Endothelial cell of umbilical vein (primary cell): ENCODE measurements at regions not wholly inside any gene's neighbourhood (a gene's known extent, or its start where the extent isn't known, plus 50 kb on each side); places are given as distances from the start of the nearest gene placed in this dataset.

Experiments used
- BruUV-seq: library from RNA; stranded (reverse); fragments of 400-500 nt; replicated peaks from 2 replicates; lab custom pipeline; 2021; lab: Mats Ljungman, UMichigan
- CTCF ChIA-PET: fragments of 300-600, 350-600 bp; sonication (Branson Sonifier 250); formaldehyde crosslinking; loops from one replicate; lab custom pipeline; 2021; ENCODE audit warnings: antibody characterized with exemption, inconsistent platforms; lab: Charles Lee
- POLR2A ChIA-PET: fragments of 300-600, 350-600 bp; sonication (Branson Sonifier 250); formaldehyde crosslinking; loops from one replicate; lab custom pipeline; 2021; ENCODE audit warnings: antibody characterized with exemption, inconsistent platforms; lab: Charles Lee
- DNase-seq: peaks from one replicate; pipeline ENCODE4 v3.0.0-alpha.2; 2011; ENCODE audit warnings: low read depth, low spot score
- FAIRE-seq: peaks from 2 replicates; lab custom pipeline; 2011; peaks lifted over from hg19 to GRCh38; lab: Jason Lieb, UNC
- H2AFZ ChIP-seq: 2 replicates; pipeline ENCODE4 v1.6.0; 2012; ENCODE audit warnings: low read depth, low read length, control low read depth, inconsistent platforms
- H3K27ac ChIP-seq: 2 replicates; pipeline ENCODE4 v1.5.1; 2011; ENCODE audit warnings: low read depth, mild to moderate bottlenecking, control low read depth, low read length, moderate library complexity; ENCODE audit not compliant: insufficient read depth
- H3K27me3 ChIP-seq, 2 experiments: 2 replicates each; pipeline versions ENCODE4 v1.6.0 to v1.6.1; 2011; ENCODE audit warnings: low read length in 2 of 2, mixed read lengths in 1 of 2; ENCODE audit not compliant: control insufficient read depth in 2 of 2, insufficient read depth in 2 of 2
- H3K36me3 ChIP-seq, 2 experiments: 2 replicates in 1 of 2; 3 replicates in 1 of 2; pipeline ENCODE4 v1.5.1; 2011; ENCODE audit warnings: low read length in 2 of 2, mild to moderate bottlenecking in 1 of 2, moderate library complexity in 1 of 2; ENCODE audit not compliant: control insufficient read depth in 2 of 2, insufficient read depth in 2 of 2; ENCODE audit errors: extremely low read depth in 1 of 2
- H3K4me1 ChIP-seq: 3 replicates; pipeline ENCODE4 v1.5.1; 2011; ENCODE audit warnings: mild to moderate bottlenecking, low read length; ENCODE audit not compliant: control insufficient read depth, insufficient read depth; ENCODE audit errors: extremely low read depth
- H3K4me2 ChIP-seq: 2 replicates; pipeline ENCODE4 v1.6.1; 2011; ENCODE audit warnings: low read length, control low read depth, mixed read lengths; ENCODE audit not compliant: insufficient read depth
- H3K4me3 ChIP-seq, 3 experiments: fragments of 200-600 bp in 1 of 3; sonication (generic), shearing (Covaris generic) in 1 of 3; replicated peaks in 1 of 3; 2 replicates each; pipeline ENCODE4 v1.5.1; 2011 to 2016; ENCODE audit warnings: control low read depth in 3 of 3, low read length in 3 of 3, mild to moderate bottlenecking in 2 of 3, inconsistent platforms in 1 of 3, low read depth in 1 of 3, moderate library complexity in 1 of 3; ENCODE audit not compliant: insufficient read depth in 1 of 3
- H3K79me2 ChIP-seq: 2 replicates; pipeline ENCODE4 v1.6.0; 2012; ENCODE audit warnings: low read length, inconsistent platforms; ENCODE audit not compliant: control insufficient read depth, insufficient read depth
- H3K9ac ChIP-seq: replicated peaks from 2 replicates; pipeline ENCODE3; 2011; ENCODE audit warnings: low read length, control low read depth; ENCODE audit not compliant: insufficient read depth; ENCODE audit errors: extremely low read depth
- H3K9me1 ChIP-seq: replicated peaks from 3 replicates; pipeline ENCODE4 v1.6.0; 2011; ENCODE audit warnings: mild to moderate bottlenecking, low read length; ENCODE audit not compliant: control insufficient read depth, insufficient read depth; ENCODE audit errors: extremely low read depth
- H3K9me3 ChIP-seq: replicated peaks from 2 replicates; pipeline ENCODE4 v1.5.1; 2012; ENCODE audit warnings: low read length, inconsistent platforms; ENCODE audit not compliant: control insufficient read depth, insufficient read depth
- H4K20me1 ChIP-seq: replicated peaks from 2 replicates; pipeline ENCODE3; 2011; ENCODE audit warnings: mild to moderate bottlenecking, low read length; ENCODE audit not compliant: control insufficient read depth, insufficient read depth; ENCODE audit errors: extremely low read depth
- EZH2 ChIP-seq: IDR thresholded peaks from 2 replicates; pipeline ENCODE4 v1.6.1; 2012; ENCODE audit warnings: borderline replicate concordance, low read depth, mild to moderate bottlenecking, moderate library complexity, low read length, inconsistent platforms; ENCODE audit not compliant: severe bottlenecking
- FOS ChIP-seq: IDR thresholded peaks from 2 replicates; pipeline ENCODE4 v1.6.1; 2011; ENCODE audit warnings: mild to moderate bottlenecking, low read length, moderate library complexity, borderline replicate concordance; ENCODE audit not compliant: insufficient read depth
- GATA2 ChIP-seq: IDR thresholded peaks from 2 replicates; pipeline ENCODE4 v1.7.0; 2011; ENCODE audit warnings: low read depth, mild to moderate bottlenecking, moderate library complexity, mixed read lengths, low read length; ENCODE audit not compliant: insufficient read length, insufficient read depth
- JUN ChIP-seq: IDR thresholded peaks from 2 replicates; pipeline ENCODE4 v1.6.1; 2011; ENCODE audit warnings: borderline replicate concordance, low read depth; ENCODE audit not compliant: insufficient read length, insufficient read depth
- MYC ChIP-seq: IDR thresholded peaks from one replicate; pipeline ENCODE4 v1.6.1; 2011; ENCODE audit warnings: mild to moderate bottlenecking, low read depth, low read length
- POLR2A ChIP-seq: IDR thresholded peaks from 2 replicates; pipeline ENCODE4 v1.6.1; 2012; ENCODE audit warnings: low read depth, mild to moderate bottlenecking, control low read depth, low read length
- POLR2AphosphoS5 ChIP-seq: IDR thresholded peaks from 2 replicates; pipeline ENCODE4 v1.6.1; 2012; ENCODE audit warnings: low read depth, mild to moderate bottlenecking, control low read depth, low read length, moderate library complexity; ENCODE audit not compliant: insufficient read depth
- dilution Hi-C: fragments of 300-500 bp; cut with MboI; formaldehyde crosslinking; loops from one replicate; pipeline ENCODE4 v1.15.0; 2019; ENCODE audit warnings: low sequenced_read_pairs; ENCODE audit not compliant: extremely low pct_ligation_motif_present
- intact Hi-C: fragments of 100-400 bp; cut with micrococcal nuclease; formaldehyde crosslinking; loops from one replicate; pipeline ENCODE4 v1.10.0; 2022
- TF ChIP-seq, protein P1 (sequence below): IDR thresholded peaks from 2 replicates; pipeline ENCODE4 v1.6.1; 2011; ENCODE audit not compliant: insufficient read depth, insufficient read length
- TF ChIP-seq, protein P2 (sequence below), 2 donors: IDR thresholded peaks; 1 replicate in 1 of 2; 2 replicates in 1 of 2; pipeline ENCODE4 v1.5.1; 2011; ENCODE audit warnings: low read length in 2 of 2, mild to moderate bottlenecking in 2 of 2, moderate library complexity in 2 of 2, control low read depth in 1 of 2, inconsistent platforms in 1 of 2, low read depth in 1 of 2; ENCODE audit not compliant: insufficient read depth in 1 of 2; ENCODE audit errors: extremely low read depth in 1 of 2

DNA sequence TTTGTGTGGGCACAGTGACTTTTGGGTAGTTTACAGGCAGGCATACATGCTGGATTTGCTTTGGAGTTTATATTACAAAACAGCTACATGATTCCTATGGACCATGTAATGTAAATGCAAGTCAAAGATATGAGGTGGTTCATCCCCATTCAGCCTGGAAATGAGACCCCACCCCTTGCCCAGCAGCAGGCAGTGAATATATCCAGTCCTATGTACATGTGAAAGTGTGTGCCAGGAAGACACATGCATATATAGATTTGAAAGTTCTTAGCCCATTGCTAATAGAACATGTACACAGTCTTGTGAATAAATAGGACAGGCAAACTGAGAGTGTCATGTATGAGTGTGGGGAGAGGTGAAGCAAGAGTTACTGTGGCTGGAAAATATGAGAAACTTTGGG lies 65.3 kb downstream of the FZD1 start:
- no peak overlapping the region for H2AFZ ChIP-seq
- no peaks in the 10 kb centered on the region for H3K9me3 ChIP-seq
- no peak for DNase-seq
- no peaks in the 10 kb centered on the region for H3K36me3 ChIP-seq
- dilution Hi-C loops (no loop called here), intact Hi-C loops (no loop called here)
- no peak for FAIRE-seq
- H3K9me1 ChIP-seq: no peaks in the 10 kb centered on the region
- no TSS peak for BruUV-seq
- CTCF ChIA-PET: no interaction called here
- H3K27ac ChIP-seq: no peak overlapping the region
- POLR2A ChIA-PET: no interaction called here
- no peak overlapping the region for H3K4me3 ChIP-seq
- no peak overlapping the region for H3K4me2 ChIP-seq
- H3K9ac ChIP-seq: no peak overlapping the region
- no peaks in the 10 kb centered on the region for H4K20me1 ChIP-seq
- H3K4me1 ChIP-seq: peaks cover 6% of the 10 kb centered on the region
- no peak for TF ChIP-seq MYC
- TF ChIP-seq EZH2: no peak
- TF ChIP-seq GATA2: no peak
- no peak for TF ChIP-seq JUN
- TF ChIP-seq, protein P1, sequence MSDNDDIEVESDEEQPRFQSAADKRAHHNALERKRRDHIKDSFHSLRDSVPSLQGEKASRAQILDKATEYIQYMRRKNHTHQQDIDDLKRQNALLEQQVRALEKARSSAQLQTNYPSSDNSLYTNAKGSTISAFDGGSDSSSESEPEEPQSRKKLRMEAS: no peak
- no peak for TF ChIP-seq POLR2A
- no peak for TF ChIP-seq POLR2AphosphoS5
- no peak for TF ChIP-seq FOS
- TF ChIP-seq, protein P2, sequence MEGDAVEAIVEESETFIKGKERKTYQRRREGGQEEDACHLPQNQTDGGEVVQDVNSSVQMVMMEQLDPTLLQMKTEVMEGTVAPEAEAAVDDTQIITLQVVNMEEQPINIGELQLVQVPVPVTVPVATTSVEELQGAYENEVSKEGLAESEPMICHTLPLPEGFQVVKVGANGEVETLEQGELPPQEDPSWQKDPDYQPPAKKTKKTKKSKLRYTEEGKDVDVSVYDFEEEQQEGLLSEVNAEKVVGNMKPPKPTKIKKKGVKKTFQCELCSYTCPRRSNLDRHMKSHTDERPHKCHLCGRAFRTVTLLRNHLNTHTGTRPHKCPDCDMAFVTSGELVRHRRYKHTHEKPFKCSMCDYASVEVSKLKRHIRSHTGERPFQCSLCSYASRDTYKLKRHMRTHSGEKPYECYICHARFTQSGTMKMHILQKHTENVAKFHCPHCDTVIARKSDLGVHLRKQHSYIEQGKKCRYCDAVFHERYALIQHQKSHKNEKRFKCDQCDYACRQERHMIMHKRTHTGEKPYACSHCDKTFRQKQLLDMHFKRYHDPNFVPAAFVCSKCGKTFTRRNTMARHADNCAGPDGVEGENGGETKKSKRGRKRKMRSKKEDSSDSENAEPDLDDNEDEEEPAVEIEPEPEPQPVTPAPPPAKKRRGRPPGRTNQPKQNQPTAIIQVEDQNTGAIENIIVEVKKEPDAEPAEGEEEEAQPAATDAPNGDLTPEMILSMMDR (IDR thresholded peaks at IDR 0.05; ENCODE audit: extremely low read depth in 1 of 2, insufficient read depth in 1 of 2, low read depth in 1 of 2, low read length in 2 of 2): no peak
- peaks cover 0 to 2% of the 10 kb centered on the region in 2 experiments for H3K27me3 ChIP-seq
- H3K79me2 ChIP-seq: no peaks in the 10 kb centered on the region
